Skin epidermis (tissue), 12 donors: ENCODE measurements at regions not wholly inside any gene's neighbourhood (a gene's known extent, or its start where the extent isn't known, plus 50 kb on each side); places are given as distances from the start of the nearest gene placed in this dataset.

ENCODE experiments used
- H3K27ac ChIP-seq, 21 experiments: fragments of 200-600 bp; sonication (generic) in 11 of 21; one replicate each; pipeline ENCODE4 v1.5.0; 2020; ENCODE audit warnings: mild to moderate bottlenecking in 3 of 21, inconsistent platforms in 2 of 21, moderate library complexity in 2 of 21
- H3K4me3 ChIP-seq, 7 experiments: fragments of 200-600 bp; sonication (generic) in 2 of 7; one replicate each; pipeline ENCODE4 v1.5.0; 2020; ENCODE audit warnings: inconsistent platforms in 2 of 7, mild to moderate bottlenecking in 2 of 7, moderate library complexity in 1 of 7

DNA sequence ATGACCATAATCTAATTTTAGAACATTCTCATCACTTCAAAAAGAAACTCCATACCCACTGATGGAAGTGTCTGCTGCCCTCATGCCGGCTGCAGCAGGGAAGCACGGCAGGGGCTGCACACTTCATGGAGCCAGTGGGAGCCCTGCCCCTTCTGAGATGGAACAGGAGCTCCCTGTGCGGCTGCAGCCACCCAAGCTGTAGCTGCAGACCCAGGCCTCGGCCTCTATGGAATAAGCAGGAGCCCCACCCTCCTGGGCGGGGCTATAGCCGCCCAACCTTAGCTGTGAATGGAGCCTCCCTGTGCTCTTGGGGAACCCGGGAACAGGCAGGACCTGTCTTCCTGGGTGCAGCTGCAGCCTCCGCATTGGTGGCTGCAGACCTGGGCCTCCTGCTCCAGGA, 128.5 kb downstream of the NUDT12 start:
- no peak overlapping the region for H3K27ac ChIP-seq
- no peak overlapping the region for H3K4me3 ChIP-seq

DNA sequence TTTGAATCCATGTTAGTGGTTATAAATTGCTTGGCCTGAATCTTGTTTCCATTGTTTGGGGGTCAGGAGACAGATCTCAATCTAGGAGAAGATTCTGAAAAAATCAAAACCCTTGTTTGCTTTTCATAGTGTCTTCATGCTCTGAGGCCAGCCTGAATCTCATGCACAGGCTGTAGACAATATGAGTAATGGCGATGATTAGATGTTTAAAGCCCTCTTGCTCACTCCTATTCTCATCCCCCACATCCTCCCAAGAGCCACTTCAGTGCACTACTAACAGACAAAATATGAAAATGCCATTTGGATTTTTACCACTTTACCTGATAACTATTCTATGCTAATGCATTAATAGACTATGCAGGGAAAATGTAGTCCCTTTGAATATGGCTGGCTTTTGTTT, 129.4 kb downstream of the NUDT12 start:
- Histone ChIP-seq H3K27ac (no peak overlapping the region), H3K4me3 (no peak overlapping the region)

DNA sequence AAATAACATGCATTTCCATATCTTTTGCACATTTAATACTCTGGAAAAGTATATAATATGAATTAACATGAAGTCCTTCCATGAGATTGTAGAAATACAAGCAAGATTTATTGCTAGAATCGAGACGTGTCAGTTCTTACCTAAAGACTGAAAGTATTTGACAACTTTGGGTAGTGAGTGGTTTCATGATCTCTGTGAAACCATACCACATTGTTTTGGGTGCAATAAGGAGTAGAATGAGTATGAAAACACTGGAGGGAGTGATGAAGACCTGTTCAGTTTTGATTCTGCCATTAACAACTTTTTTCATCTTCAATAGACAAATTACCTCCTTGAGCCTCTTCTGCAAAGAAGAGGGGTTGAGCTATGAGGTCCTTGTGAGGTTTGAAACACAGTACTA, 133.7 kb downstream of the NUDT12 start:
- Histone ChIP-seq H3K27ac (no peak overlapping the region), H3K4me3 (no peak overlapping the region)

- no peak overlapping the region for H3K4me3 ChIP-seq
These were observed 134.1 kb downstream of the NUDT12 start for GRCh38 chr5:103428411-103428871.

DNA sequence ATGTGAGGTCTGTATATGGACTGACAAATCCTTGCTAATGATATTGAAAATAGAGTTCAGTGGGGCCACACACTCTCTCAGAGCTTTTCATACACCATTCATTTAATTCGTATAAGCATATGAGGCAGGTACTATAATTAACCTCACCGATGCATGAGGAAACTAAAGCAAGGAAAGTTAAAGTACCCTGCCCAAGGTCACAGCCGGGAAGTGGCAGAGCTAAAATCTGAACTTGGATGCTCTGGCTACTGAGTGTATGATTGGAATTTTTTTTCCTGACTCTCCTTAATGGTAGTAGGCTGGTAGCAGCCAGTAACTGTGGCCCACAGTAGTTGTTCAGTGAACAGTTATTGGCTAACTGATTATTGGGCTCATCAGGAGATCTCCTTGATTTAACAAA, 135.3 kb downstream of the NUDT12 start:
- H3K4me3 ChIP-seq: no peak overlapping the region
- no peak overlapping the region for H3K27ac ChIP-seq

More at GRCh38 chr5:103428411-103428871, 134.1 kb downstream of the NUDT12 start:
- H3K27ac ChIP-seq: no peak overlapping the region

DNA sequence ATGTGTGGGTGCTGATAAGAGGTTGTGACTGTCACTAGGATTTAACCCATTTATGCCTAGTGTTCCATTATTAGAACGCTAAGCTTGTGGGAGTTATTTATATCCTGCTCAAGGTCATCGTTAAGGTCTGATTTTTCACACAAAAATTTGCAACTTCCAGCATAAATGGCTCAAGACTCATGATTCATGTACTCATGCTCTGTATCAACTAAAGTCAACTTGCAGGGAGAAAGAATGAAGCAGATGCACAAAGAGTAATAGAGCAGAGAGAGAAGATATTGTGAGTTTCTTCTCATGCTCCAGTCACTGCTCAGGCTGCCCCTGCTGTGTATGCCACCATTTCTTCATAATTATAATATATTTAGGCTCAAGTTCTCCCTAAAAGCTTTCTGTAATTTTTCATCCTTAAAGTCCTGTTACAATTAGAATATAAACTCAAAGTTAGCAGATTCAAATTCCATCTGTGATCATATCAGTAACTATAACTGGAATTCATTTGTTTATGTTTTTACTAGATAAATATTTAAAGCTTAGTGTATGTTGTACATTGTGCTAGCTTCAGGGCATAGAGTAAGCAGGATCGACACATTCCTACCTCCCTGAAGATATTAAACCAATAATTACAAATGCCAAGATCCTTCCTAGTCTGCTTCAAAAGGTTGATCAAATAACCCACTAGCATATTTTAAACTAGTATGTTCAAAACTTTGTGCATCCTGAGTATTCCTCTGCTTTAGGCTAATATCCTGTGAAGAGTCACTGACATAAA, 136.7 kb downstream of the NUDT12 start:
- Histone ChIP-seq H3K4me3 (no peak overlapping the region), H3K27ac (no peak overlapping the region)

DNA sequence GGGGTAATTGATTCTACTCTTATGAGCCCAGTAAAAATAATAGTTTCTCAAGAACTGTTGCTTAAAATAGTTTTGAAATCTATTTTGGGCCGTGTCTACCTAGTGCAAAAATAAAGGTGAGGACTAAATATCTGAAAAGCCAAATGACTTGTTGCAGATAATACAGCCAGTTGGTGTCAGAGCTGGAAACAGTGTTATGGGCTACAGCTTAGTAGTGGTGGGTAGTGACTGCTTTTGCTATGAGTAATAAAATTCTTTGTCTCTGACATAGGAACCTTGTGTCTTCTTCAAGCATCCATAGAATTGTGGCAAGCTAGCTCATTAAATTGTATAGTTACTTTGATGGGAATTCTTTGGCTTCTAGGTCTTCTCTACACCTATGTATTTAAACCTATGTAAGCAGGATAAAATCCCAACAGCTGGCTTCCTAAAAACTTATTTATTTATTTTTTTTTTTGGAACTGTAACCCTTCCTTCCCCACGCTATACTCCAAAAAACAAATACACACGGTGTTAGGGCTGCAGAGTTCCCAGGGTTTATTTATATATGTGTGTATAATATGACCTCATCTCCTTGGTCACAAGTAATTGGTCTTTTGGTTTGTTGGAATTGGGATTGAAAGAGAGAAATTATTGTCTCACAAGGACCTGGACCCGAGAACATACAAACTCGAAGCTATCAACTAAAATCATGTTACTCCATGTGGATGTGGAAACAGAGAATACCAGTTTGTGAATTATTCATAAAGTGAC, 138.0 kb downstream of the NUDT12 start:
- Histone ChIP-seq H3K27ac (no peak overlapping the region), H3K4me3 (no peak overlapping the region)

DNA sequence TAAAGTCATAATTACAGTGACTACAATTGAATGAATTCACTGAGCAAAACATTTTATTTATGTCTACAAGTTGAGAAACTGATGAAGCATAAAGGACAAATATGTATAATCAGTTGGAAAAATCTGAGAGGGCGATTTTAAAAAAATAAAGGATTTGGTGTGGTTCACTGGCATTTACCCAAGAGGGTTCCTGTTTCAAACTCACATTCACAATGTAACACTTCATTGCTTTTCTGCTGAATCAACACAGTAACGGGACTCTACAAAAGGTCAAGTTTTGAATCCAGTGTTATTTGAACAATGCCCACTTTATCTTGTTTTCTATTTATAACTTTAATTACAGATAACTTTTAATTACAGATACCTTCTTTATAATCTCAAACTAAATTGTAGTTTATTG, 138.6 kb downstream of the NUDT12 start:
- no peak overlapping the region for H3K4me3 ChIP-seq
- no peak overlapping the region for H3K27ac ChIP-seq

- Histone ChIP-seq H3K4me3 (no peak overlapping the region), H3K27ac (no peak overlapping the region)
These were observed 139.8 kb downstream of the NUDT12 start for GRCh38 chr5:103422756-103423155.

DNA sequence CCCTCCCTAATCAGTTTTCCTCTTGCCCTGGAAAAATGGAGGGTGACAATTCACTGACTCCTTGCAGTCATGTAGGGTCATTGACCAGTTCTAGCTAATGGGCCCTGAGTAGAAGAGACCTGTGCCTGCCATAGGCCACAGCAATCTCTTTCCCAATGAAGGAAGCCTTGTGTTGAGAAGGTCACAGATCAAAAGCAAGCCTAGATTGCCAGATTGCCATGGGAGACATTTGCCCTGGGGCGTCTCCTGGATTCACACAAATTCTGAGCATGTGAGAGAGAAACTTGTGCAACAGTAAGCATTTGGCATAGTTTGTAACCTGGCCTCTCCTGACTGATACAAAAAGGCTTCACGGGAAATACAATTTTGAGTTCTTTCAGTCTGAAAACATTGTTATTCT, 148.0 kb downstream of the NUDT12 start:
- Histone ChIP-seq H3K4me3 (no peak overlapping the region), H3K27ac (peak overlapping the region in 1 of 21 experiments; percentile 21)

DNA sequence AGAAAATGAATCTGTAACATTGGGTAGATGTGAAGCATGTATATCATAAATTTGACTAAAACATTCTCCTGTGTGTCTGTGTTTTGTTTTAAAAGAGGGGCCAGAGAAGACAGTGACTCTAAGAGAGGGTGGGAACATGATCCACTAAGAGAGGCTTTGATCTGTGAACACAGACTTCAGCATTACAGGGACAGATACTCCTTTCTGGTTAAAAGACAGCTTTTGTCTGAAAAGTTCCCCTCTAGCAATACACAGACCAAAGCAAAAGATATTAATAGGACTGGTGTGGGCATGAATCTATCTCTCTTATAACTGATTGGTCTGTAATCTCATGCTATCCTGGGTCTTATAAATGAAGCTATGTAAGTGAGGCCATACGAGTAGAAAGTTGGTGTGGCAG, 150.9 kb downstream of the NUDT12 start:
- Histone ChIP-seq H3K27ac (no peak overlapping the region), H3K4me3 (no peak overlapping the region)

GRCh38 chr5:103410172-103410571, 151.6 kb downstream of the MACIR start:
- H3K4me3 ChIP-seq: no peak overlapping the region
- H3K27ac ChIP-seq: no peak overlapping the region

DNA sequence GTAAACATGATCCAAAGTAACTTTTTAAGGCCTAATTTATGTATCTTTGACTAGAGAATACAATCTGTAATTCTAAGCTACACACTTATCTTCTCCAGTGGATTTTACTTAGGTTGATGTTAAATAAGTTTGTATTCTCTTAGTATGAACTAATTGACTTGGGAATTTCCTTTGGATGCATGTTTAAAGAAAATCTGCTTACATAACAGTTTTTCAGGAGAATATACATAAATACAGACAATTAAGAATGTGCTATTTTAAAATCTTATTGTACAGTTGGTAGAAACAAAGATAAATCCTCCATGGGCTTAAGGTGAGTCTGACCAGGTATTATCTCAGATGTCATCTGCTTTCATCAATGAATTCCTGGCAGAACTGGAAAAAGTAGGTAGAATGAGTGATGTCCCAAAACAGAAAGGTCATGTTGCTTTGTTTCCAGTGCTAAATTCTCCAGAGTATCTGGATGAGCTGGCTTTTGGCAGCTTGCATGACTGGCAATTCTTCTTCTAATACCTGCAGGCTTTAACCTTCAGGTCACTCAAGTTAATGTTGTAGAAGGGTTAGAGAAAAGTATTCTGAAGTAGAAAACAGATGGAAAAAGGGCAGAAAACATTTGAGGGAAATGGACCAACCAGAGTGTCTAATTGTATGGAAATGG, 150.6 kb downstream of the MACIR start:
- Histone ChIP-seq H3K27ac (no peak overlapping the region), H3K4me3 (no peak overlapping the region)

- Histone ChIP-seq H3K27ac (no peak overlapping the region), H3K4me3 (no peak overlapping the region)
These were observed 149.8 kb downstream of the MACIR start for GRCh38 chr5:103408408-103408807.

GRCh38 chr5:103407402-103407801, 148.8 kb downstream of the MACIR start:
- Histone ChIP-seq H3K27ac (no peak overlapping the region), H3K4me3 (no peak overlapping the region)

GRCh38 chr5:103404483-103404882, 145.9 kb downstream of the MACIR start:
- no peak overlapping the region for H3K27ac ChIP-seq
- no peak overlapping the region for H3K4me3 ChIP-seq

- Histone ChIP-seq H3K4me3 (no peak overlapping the region), H3K27ac (no peak overlapping the region)
These were observed 144.3 kb downstream of the MACIR start for GRCh38 chr5:103402851-103403250.

GRCh38 chr5:103397739-103398581, 139.4 kb downstream of the MACIR start:
- Histone ChIP-seq H3K27ac (no peak overlapping the region), H3K4me3 (no peak overlapping the region)

- no peak overlapping the region for H3K4me3 ChIP-seq
- H3K27ac ChIP-seq: no peak overlapping the region
These were observed 136.1 kb downstream of the MACIR start for GRCh38 chr5:103394676-103395075.
